Activated CD4-positive, alpha-beta T cell treated with anti-CD3 and anti-CD28 coated beads, Interleukin-2, amount 50 U/mL, for 16 hours (primary cell): ENCODE measurements at regions not wholly inside any gene's neighbourhood (a gene's known extent, or its start where the extent isn't known, plus 50 kb on each side); places are given as distances from the start of the nearest gene placed in this dataset.
"Not testable (repeated sequence)": the region's sequence is repeated elsewhere in the genome, so short reads cannot be mapped to it uniquely, and the experiment has no call there.

Experiments used
- DNase-seq: peaks from one replicate; pipeline ENCODE4 v3.0.0-alpha.2; 2020

GRCh38 chr11:79550809-79551208 is 110.0 kb upstream of the TENM4 start:
- DNase-seq, result no peak

- DNase-seq, result no peak
These were observed 106.4 kb upstream of the TENM4 start for GRCh38 chr11:79547256-79547655.

- DNase-seq, result no peak
These were observed 105.5 kb upstream of the TENM4 start for GRCh38 chr11:79546351-79546750.

DNA sequence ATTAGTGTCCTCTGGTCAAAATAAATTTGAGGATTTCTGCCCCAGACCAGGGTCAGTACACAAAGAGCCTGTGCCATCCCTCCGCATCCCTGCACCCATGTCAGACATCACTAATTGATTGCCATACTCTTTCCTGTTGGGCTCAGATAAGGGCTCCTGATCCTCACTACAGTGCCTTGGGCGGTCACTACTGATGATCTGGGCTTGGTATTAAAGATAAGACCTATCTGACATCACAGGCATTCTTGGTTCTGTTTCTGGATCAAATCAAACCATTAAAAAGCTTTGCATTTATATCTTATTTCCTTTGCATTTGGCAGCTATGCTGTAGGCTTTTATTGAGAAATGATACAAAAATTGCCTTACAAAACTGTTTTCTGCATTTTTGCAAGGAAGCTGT is 103.5 kb upstream of the TENM4 start:
- no peak for DNase-seq

DNA sequence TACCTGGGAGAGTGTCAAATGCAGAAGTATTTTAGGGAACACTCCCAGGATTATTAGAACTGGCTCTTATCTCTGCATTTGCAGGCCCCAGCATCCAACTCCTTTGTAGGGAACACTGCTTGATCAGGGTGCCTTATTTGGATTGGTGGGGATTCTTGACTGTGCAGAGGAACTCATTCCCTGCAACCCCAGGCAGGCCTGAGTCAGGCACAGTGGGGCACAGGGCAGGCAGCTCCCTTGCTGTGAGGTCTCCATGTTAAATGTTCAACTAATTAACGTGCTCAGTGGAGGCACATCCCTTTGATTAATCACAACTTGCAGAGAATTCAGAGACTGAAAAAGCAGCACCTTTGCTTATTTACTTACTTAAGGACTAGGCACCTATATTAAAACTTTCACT is 102.3 kb upstream of the TENM4 start:
- no peak for DNase-seq

DNA sequence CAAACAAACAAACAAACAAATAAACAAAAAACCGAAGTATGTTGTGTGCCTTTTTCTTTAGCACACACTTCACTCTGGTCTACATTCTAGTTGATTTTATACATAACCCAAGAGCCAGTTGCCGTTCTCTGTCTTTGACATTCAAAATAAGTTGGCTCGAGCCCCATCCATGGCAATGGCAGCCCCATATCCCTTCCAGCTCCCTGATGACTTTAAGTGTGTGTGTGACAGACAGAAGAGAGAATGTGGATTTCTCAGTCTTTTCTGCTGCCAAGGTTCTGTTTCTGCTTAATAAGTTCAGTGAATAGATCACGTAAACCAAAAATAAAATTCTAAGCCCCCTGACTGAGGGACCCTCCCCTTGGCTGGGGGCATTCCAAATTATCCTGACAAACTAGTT is 100.6 kb upstream of the TENM4 start:
- no peak for DNase-seq

DNA sequence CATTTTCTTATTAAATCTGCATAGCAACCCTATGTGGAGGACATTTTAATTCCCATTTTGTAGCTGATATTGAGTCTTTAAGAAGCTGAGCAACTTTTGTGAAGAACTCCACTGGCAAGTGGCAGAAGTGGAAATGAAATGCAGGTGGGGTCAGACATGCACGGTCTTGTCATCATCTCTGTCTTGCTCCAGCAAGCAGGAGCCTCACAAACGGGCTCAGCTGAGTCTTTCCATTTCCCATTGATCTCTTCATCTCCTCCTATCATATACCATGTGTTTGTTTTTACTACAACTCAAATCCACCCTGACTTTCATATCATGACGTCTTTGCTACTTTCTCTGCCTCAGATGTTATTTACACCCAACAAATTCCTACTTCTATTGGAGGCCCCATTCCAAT is 97.9 kb upstream of the TENM4 start:
- no peak for DNase-seq

- DNase-seq, result no peak
These were observed 95.5 kb upstream of the TENM4 start for GRCh38 chr11:79536155-79536917.

- no peak for DNase-seq
These were observed 94.8 kb upstream of the TENM4 start for GRCh38 chr11:79535606-79536005.

- no peak for DNase-seq
These were observed 84.4 kb upstream of the TENM4 start for GRCh38 chr11:79525257-79525656.

DNA sequence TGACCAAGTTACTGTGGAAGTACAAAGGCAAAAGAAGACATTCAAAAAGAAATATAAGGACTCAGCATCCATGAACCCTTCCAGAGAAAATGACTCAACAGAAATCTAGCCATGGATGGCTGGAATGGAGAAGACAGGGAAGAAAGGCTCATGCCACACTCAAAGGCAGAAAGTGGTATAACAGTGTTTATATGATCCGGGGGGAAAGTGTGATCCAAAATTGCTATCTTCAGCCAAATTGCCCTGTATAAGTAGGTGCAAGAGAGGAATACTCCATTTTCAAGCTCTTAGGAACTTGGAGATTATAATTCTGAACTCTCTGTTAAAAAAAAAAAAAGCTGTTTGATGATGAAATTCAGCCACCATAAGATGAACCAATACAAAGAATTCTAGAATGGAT is 81.8 kb upstream of the TENM4 start:
- no peak for DNase-seq

- DNase-seq, result no peak
These were observed 79.3 kb upstream of the TENM4 start for GRCh38 chr11:79520086-79520485.

DNA sequence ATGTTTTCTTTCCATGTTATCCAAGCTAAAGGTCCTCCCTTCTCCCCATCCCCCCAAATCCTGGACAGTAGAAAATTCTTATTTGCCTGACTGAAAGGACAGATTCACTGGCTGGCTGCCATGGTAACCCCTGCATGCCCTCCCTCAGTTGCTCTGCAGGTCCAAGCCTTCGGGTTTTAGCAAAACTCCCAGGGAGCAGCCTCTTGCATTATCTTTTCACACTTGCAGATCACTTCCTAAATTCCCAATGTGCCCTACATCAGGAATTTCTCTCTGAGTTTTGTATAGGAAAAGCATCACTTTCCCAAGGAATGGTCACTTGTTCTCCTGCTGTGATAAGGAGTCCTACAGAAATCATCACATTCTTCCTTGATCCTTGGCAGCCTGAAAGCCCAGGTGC is 75.0 kb upstream of the TENM4 start:
- no peak for DNase-seq

GRCh38 chr11:79514695-79515094 is 73.9 kb upstream of the TENM4 start:
- no peak for DNase-seq

GRCh38 chr11:79514290-79514689 is 73.5 kb upstream of the TENM4 start:
- no peak for DNase-seq

- DNase-seq, result no peak
These were observed 72.1 kb upstream of the TENM4 start for GRCh38 chr11:79512706-79513469.

GRCh38 chr11:79510960-79511359 is 70.1 kb upstream of the TENM4 start:
- DNase-seq, result no peak

- no peak for DNase-seq
These were observed 67.6 kb upstream of the TENM4 start for GRCh38 chr11:79508461-79508860.

DNA sequence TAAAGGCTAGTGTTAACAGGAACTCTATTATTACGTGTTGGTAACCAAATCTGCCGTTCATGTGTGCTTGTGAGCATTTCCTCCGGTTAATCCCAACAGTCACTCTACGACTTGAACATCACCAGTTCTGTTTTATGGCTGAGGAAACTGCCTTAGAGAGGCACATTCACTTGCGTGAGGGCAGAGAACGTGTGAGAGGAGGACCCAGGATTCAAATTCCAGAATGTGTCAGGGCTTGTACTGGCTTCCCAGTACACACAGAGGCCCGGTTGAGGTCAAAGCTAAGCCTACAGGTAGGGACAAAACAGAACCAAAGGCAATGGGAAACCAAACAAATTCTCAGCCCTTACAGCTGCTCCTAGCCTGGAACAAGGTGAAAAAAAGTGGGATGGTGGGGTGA is 66.9 kb upstream of the TENM4 start:
- DNase-seq, result no peak

DNA sequence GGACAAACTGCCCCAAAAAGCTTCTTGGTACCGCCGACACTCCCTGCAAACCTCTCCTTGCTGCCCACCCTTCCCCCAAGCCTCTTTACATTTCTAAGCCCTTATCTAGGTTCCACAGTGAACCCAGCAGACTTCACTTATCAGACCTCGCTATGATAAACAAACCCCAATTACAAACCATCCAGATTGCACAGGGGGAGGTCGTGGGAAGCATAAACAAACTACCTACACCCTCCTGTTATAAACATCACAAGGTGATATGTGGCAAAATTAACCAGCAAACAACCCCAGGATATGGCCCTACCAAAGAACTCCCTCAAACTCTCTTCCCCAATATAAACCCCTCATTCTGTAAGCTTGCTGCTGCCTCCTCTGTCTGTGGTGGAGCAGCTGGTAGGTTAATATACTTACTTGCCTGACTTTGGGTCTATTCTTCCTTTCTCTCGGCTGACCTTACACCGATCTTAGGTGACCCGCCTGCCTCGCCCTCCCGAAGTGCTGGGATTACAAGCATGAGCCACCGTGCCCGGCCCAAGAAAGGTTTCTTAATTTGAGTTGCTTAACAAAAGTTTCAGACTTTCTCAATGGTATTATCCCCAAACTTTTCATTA is 66.0 kb upstream of the TENM4 start:
- DNase-seq, result no peak

DNA sequence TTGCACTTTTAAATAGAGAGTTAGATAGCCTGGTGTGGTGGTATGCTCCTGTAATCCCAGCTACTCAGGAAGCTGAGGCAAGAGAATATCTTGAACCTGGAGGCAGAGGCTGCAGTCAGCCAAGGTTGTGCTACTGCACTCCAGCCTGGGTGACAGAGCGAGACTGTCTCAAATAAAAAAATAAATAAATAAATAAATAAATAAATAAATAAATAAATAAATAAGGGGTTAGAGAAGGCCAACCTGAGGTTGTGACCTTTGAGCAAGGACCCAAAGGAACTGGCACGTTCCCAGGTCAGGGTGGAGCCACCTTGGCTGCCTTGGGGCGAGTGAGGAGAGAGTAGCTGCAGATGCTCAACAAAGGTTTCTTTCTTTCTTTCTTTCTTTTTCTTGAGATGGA is 65.3 kb upstream of the TENM4 start:
- no peak for DNase-seq

DNA sequence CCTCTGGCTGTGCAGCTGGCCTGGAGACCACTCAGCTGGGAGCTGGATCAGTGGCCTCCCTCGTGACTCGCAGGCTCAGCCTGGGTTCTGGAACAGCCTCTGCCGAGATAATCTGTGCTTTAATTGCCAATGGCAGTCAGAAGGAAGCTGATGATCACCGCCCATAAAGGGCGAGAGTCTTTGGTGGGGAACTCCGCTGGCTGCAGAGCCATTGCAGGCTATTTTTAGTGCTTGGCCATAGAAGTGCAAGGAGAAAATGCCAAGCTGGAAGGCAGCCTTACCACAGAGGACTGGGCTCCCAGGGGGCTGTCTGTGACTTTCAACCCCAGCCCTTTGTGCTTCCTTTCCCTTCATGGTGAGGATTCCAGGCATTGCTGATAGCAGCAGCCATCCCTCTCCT is 62.2 kb upstream of the TENM4 start:
- DNase-seq, result no peak

DNA sequence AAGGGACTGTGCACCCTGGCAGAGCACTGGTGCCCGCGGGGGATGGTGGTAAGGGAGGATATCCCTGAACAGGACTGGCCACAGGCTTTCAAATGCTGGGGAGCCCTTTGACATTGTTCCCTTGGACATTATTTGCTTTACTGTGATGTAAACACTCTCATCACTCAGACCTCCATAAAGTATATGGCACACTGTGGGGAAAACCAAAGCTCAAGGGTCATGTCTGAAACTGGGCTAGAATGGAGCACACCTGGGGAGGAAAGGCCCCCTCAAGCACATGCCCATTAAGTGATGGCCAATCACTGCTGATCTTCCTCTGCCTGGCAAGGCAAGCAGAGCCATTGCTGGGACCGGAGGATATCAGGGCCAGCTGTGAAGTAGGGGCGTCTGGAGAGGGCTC is 60.9 kb upstream of the TENM4 start:
- no peak for DNase-seq

DNA sequence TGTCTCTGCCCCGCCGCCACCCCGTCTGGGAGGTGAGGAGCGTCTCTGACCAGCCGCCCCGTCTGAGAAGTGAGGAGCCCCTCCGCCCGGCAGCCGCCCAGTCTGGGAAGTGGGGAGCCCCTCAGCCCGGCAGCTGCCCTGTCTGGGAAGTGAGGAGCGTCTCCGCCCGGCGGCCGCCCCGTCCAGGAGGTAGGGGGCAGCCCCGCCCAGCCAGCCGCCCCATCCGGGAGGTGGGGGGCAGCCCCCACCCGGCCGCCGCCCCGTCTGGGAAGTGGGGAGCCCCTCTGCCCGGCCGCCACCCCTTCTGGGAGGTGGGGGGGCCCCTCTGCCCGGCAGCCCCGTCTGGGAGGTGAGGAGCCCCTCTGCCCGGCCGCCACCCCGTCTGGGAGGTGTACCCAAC is 59.1 kb upstream of the TENM4 start:
- DNase-seq, result not testable (repeated sequence)
